ENCODE measurements at regions not wholly inside any gene's neighbourhood (a gene's known extent, or its start where the extent isn't known, plus 50 kb on each side); places are given as distances from the start of the nearest gene placed in this dataset.

- no peak for DNase-seq
These were observed 349.0 kb upstream of the GATB start for GRCh38 chr4:152109531-152110509.

GRCh38 chr4:152107736-152108500 is 347.1 kb upstream of the GATB start:
- no peak for DNase-seq

GRCh38 chr4:152106781-152107321 is 346.0 kb upstream of the GATB start:
- no peak for DNase-seq

GRCh38 chr4:152106113-152106763 is 345.4 kb upstream of the GATB start:
- no peak for DNase-seq

- DNase-seq, result no peak
These were observed 344.1 kb upstream of the GATB start for GRCh38 chr4:152104901-152105357.

- DNase-seq, result no peak
These were observed 343.5 kb upstream of the GATB start for GRCh38 chr4:152104356-152104755.

- no peak for DNase-seq
These were observed 342.5 kb upstream of the GATB start for GRCh38 chr4:152103181-152103901.

- DNase-seq, result no peak
These were observed 341.7 kb upstream of the GATB start for GRCh38 chr4:152102436-152103000.

- no peak for DNase-seq
These were observed 341.0 kb upstream of the GATB start for GRCh38 chr4:152101556-152102435.

- no peak for DNase-seq
These were observed 339.8 kb upstream of the GATB start for GRCh38 chr4:152100379-152101201.

GRCh38 chr4:152099981-152100378 is 339.2 kb upstream of the GATB start:
- no peak for DNase-seq

- no peak for DNase-seq
These were observed 338.7 kb upstream of the GATB start for GRCh38 chr4:152099555-152099954.

- no peak for DNase-seq
These were observed 338.2 kb upstream of the GATB start for GRCh38 chr4:152099061-152099425.

- DNase-seq, result no peak
These were observed 337.7 kb upstream of the GATB start for GRCh38 chr4:152098365-152099060.

GRCh38 chr4:152097371-152097770 is 336.6 kb upstream of the GATB start:
- no peak for DNase-seq

- DNase-seq, result no peak
These were observed 334.9 kb upstream of the GATB start for GRCh38 chr4:152095701-152096070.

GRCh38 chr4:152094970-152095700 is 334.3 kb upstream of the GATB start:
- DNase-seq, result peak in 1 of 2 experiments; percentile 12

GRCh38 chr4:152091405-152091804 is 330.6 kb upstream of the GATB start:
- DNase-seq, result no peak

GRCh38 chr4:152090543-152090942 is 329.7 kb upstream of the GATB start:
- DNase-seq, result no peak

Measured in NCI-H1930 (cell line).